Stimulated activated CD8-positive, alpha-beta memory T cell treated with anti-CD3 and anti-CD28 coated beads, Interleukin-7, amount 100 ng/mL, for 48 hours (primary cell): ENCODE measurements at regions not wholly inside any gene's neighbourhood (a gene's known extent, or its start where the extent isn't known, plus 50 kb on each side); places are given as distances from the start of the nearest gene placed in this dataset.
"Not testable (repeated sequence)": the region's sequence is repeated elsewhere in the genome, so short reads cannot be mapped to it uniquely, and the experiment has no call there.

Experiments
- DNase-seq, 2 donors: peaks; one replicate each; pipeline ENCODE4 v3.0.0-alpha.2; 2020; ENCODE audit warnings: low read depth in 1 of 2; ENCODE audit errors: extremely low read depth in 1 of 2

- DNase-seq = no peak
Observed at GRCh38 chr13:80744147-80744914, 403.4 kb upstream of the SPRY2 start.

- DNase-seq = no peak
Observed at GRCh38 chr13:80742033-80742432, 401.1 kb upstream of the SPRY2 start.

GRCh38 chr13:80740071-80740470, 399.1 kb upstream of the SPRY2 start:
- DNase-seq = no peak

- DNase-seq = no peak
Observed at GRCh38 chr13:80737513-80737912, 396.6 kb upstream of the SPRY2 start.

GRCh38 chr13:80727321-80727975, 386.5 kb upstream of the SPRY2 start:
- no peak for DNase-seq

GRCh38 chr13:80726868-80727267, 385.9 kb upstream of the SPRY2 start:
- no peak for DNase-seq

GRCh38 chr13:80721689-80722088, 380.8 kb upstream of the SPRY2 start:
- no peak for DNase-seq

- DNase-seq = no peak
Observed at GRCh38 chr13:80718970-80719369, 378.0 kb upstream of the SPRY2 start.

- DNase-seq = no peak
Observed at GRCh38 chr13:80717776-80718175, 376.9 kb upstream of the SPRY2 start.

GRCh38 chr13:80716610-80717081, 375.7 kb upstream of the SPRY2 start:
- DNase-seq = no peak

- no peak for DNase-seq
Observed at GRCh38 chr13:80712026-80712425, 371.1 kb upstream of the SPRY2 start.

- DNase-seq = no peak
Observed at GRCh38 chr13:80708791-80709190, 367.9 kb upstream of the SPRY2 start.

GRCh38 chr13:80707000-80707983, 366.4 kb upstream of the SPRY2 start:
- no peak for DNase-seq

GRCh38 chr13:80706164-80706471, 365.2 kb upstream of the SPRY2 start:
- no peak for DNase-seq

- DNase-seq = no peak
Observed at GRCh38 chr13:80705371-80706163, 364.6 kb upstream of the SPRY2 start.

- DNase-seq = no peak
Observed at GRCh38 chr13:80704369-80704768, 363.4 kb upstream of the SPRY2 start.

GRCh38 chr13:80695841-80696240, 354.9 kb upstream of the SPRY2 start:
- no peak for DNase-seq

- DNase-seq = not testable (repeated sequence)
Observed at GRCh38 chr13:80691814-80692213, 350.9 kb upstream of the SPRY2 start.

- no peak for DNase-seq
Observed at GRCh38 chr13:80690208-80690607, 349.3 kb upstream of the SPRY2 start.

GRCh38 chr13:80688593-80688992, 347.7 kb upstream of the SPRY2 start:
- no peak for DNase-seq

GRCh38 chr13:80685942-80686341, 345.0 kb upstream of the SPRY2 start:
- no peak for DNase-seq
